ENCODE measurements at regions not wholly inside any gene's neighbourhood (a gene's known extent, or its start where the extent isn't known, plus 50 kb on each side); places are given as distances from the start of the nearest gene placed in this dataset.
A peak's percentile ranks its signal among the peaks of the same experiment; 100 is the strongest.

GRCh38 chr4:154018659-154019058 is 229.8 kb upstream of the SFRP2 start:
- peak; percentile 87 to 88 for TF ChIP-seq RAD21 (IDR thresholded peaks at IDR 0.05 in 1 of 2, conservative IDR thresholded peaks at IDR 0.05 in 1 of 2; ENCODE audit: low read depth in 2 of 2, low read length in 2 of 2)
- no peak for TF ChIP-seq CBX5 (IDR thresholded peaks at IDR 0.05; ENCODE audit: low read depth, low read length)
- TF ChIP-seq, protein P1, sequence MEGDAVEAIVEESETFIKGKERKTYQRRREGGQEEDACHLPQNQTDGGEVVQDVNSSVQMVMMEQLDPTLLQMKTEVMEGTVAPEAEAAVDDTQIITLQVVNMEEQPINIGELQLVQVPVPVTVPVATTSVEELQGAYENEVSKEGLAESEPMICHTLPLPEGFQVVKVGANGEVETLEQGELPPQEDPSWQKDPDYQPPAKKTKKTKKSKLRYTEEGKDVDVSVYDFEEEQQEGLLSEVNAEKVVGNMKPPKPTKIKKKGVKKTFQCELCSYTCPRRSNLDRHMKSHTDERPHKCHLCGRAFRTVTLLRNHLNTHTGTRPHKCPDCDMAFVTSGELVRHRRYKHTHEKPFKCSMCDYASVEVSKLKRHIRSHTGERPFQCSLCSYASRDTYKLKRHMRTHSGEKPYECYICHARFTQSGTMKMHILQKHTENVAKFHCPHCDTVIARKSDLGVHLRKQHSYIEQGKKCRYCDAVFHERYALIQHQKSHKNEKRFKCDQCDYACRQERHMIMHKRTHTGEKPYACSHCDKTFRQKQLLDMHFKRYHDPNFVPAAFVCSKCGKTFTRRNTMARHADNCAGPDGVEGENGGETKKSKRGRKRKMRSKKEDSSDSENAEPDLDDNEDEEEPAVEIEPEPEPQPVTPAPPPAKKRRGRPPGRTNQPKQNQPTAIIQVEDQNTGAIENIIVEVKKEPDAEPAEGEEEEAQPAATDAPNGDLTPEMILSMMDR (IDR thresholded peaks at IDR 0.05; ENCODE audit: control extremely low read depth in 1 of 3, insufficient read depth in 1 of 3, low read depth in 1 of 3, low read length in 3 of 3): peak; percentile 70 to 79 (median 70)
- Histone ChIP-seq H4K5ac (ENCODE audit: insufficient read length, low read depth, low read length) (no peak overlapping the region), H3K79me2 (ENCODE audit: control insufficient read depth in 1 of 2, insufficient read depth in 2 of 2, low read length in 2 of 2) (no peaks in the 10 kb centered on the region), H3K23ac (ENCODE audit: insufficient read length) (no peak overlapping the region), H2AFZ (ENCODE audit: low read length) (no peak overlapping the region), H2AK5ac (ENCODE audit: low read depth, low read length) (no peak overlapping the region), H3K9me3 (ENCODE audit: insufficient read depth in 2 of 2, low read depth in 1 of 2, low read length in 1 of 2) (no peaks in the 10 kb centered on the region), H4K8ac (ENCODE audit: extremely low read depth, insufficient read depth, low read length) (no peak overlapping the region), H3K4me3 (ENCODE audit: extremely low read depth in 1 of 4, insufficient read depth in 2 of 4, low read depth in 3 of 4, low read length in 4 of 4) (no peak overlapping the region), H2BK5ac (ENCODE audit: low read depth, low read length) (no peak overlapping the region), H3K18ac (ENCODE audit: extremely low read depth, low read length) (no peak overlapping the region), H3K4me2 (ENCODE audit: insufficient read depth in 1 of 2, low read depth in 2 of 2, low read length in 2 of 2) (no peak overlapping the region), H3K56ac (replicated peaks; ENCODE audit: insufficient read length, low read depth, low read length) (no peak overlapping the region), H3K27ac (ENCODE audit: low read depth, low read length) (no peak overlapping the region), H3K23me2 (ENCODE audit: low read depth, low read length) (peaks cover 2% of the 10 kb centered on the region; the same call in 1 of the 2 replicates), H2BK120ac (replicated peaks; ENCODE audit: low read depth, low read length) (no peak overlapping the region), H3K36me3 (ENCODE audit: control insufficient read depth in 2 of 4, insufficient read depth in 4 of 4, low read length in 3 of 4) (no peaks in the 10 kb centered on the region), H3K4me1 (replicated peaks in 1 of 4; ENCODE audit: control insufficient read depth in 3 of 4, insufficient read depth in 4 of 4, low read length in 3 of 4) (no peaks in the 10 kb centered on the region), H3K79me1 (ENCODE audit: low read depth, low read length) (no peaks in the 10 kb centered on the region), H3K27me3 (replicated peaks in 1 of 4; ENCODE audit: control insufficient read depth in 3 of 4, extremely low read depth in 1 of 4, insufficient read depth in 3 of 4, low read length in 3 of 4) (no peaks in the 10 kb centered on the region), H4K91ac (replicated peaks; ENCODE audit: insufficient read length, low read length) (no peak overlapping the region), H3K14ac (ENCODE audit: insufficient read length) (no peak overlapping the region), H4K20me1 (replicated peaks in 1 of 2; ENCODE audit: control insufficient read depth in 1 of 2, insufficient read depth in 2 of 2, low read length in 2 of 2) (no peaks in the 10 kb centered on the region), H2BK20ac (ENCODE audit: low read length) (no peak overlapping the region), H2BK12ac (ENCODE audit: low read depth, low read length) (no peak overlapping the region), H2BK15ac (ENCODE audit: low read length) (no peak overlapping the region), H3K9ac (replicated peaks in 1 of 4; ENCODE audit: extremely low read depth in 1 of 4, low read depth in 3 of 4, low read length in 3 of 4) (no peak overlapping the region), H3K4ac (replicated peaks; ENCODE audit: insufficient read length, low read depth, low read length) (no peak overlapping the region)
- ChIA-PET CTCF (ENCODE audit: partially characterized antibody) (interaction anchor here (0.6 to 8.1 kb wide), 33 partner anchors 8 to 268 kb away, joined by 3 to 117 read pairs (median 4); no protein-coding TSS in a partner anchor), POLR2A (ENCODE audit: partially characterized antibody) (interaction anchor here (0.8 to 2.8 kb wide), 4 partner anchors 68 to 233 kb away, joined by 3 to 14 read pairs (median 4); no protein-coding TSS in a partner anchor)
- whole genome bisulfite sequencing, 2 experiments (ENCODE audit: extremely low coverage in 1 of 2, insufficient coverage in 1 of 2, insufficient read length in 1 of 2, insufficient replicate concordance in 2 of 2, low coverage in 1 of 2, low lambda C conversion rate in 2 of 2, missing lambda C conversion rate in 1 of 2): 33% methylated on average over 3 of the region's 4 CpGs; no CpG with 5 or more reads in 1 of the 2 experiments
- peak; percentile 39 to 76 for DNase-seq (ENCODE audit: low read depth in 1 of 2, low spot score in 2 of 2)
- FAIRE-seq: peak; percentile 60

All from H1 (cell line).